Dedifferentiated amniotic fluid mesenchymal stem cell (primary cell): ENCODE measurements at regions not wholly inside any gene's neighbourhood (a gene's known extent, or its start where the extent isn't known, plus 50 kb on each side); places are given as distances from the start of the nearest gene placed in this dataset.
"Not testable (repeated sequence)": the region's sequence is repeated elsewhere in the genome, so short reads cannot be mapped to it uniquely, and the experiment has no call there.

Experiments used
- DNase-seq: peaks from one replicate; pipeline ENCODE4 v3.0.0-alpha.2; 2016; ENCODE audit errors: extremely low spot score

- DNase-seq: not testable (repeated sequence)
Observed at GRCh38 chr13:44149231-44149630, 224.4 kb upstream of the SERP2 start.

GRCh38 chr13:44149821-44150220 is 223.8 kb upstream of the SERP2 start:
- no peak for DNase-seq

- no peak for DNase-seq
Observed at GRCh38 chr13:44151474-44151873, 222.2 kb upstream of the SERP2 start.

- no peak for DNase-seq
Observed at GRCh38 chr13:44153496-44153895, 220.1 kb upstream of the SERP2 start.

- no peak for DNase-seq
Observed at GRCh38 chr13:44155422-44156293, 218.0 kb upstream of the SERP2 start.

- DNase-seq: no peak
Observed at GRCh38 chr13:44156294-44156658, 217.3 kb upstream of the SERP2 start.

- no peak for DNase-seq
Observed at GRCh38 chr13:44157606-44158005, 216.0 kb upstream of the SERP2 start.

- no peak for DNase-seq
Observed at GRCh38 chr13:44158098-44158521, 215.5 kb upstream of the SERP2 start.

GRCh38 chr13:44158881-44159632 is 214.6 kb upstream of the SERP2 start:
- no peak for DNase-seq

GRCh38 chr13:44159633-44160279 is 213.9 kb upstream of the SERP2 start:
- peak; percentile 18 for DNase-seq

GRCh38 chr13:44160591-44161191 is 212.9 kb upstream of the SERP2 start:
- no peak for DNase-seq

- no peak for DNase-seq
Observed at GRCh38 chr13:44163108-44163507, 210.5 kb upstream of the SERP2 start.

- DNase-seq: no peak
Observed at GRCh38 chr13:44165221-44165888, 208.3 kb upstream of the SERP2 start.

- DNase-seq: no peak
Observed at GRCh38 chr13:44165889-44166496, 207.6 kb upstream of the SERP2 start.

- DNase-seq: peak; percentile 22
Observed at GRCh38 chr13:44169018-44169911, 204.4 kb upstream of the SERP2 start.

- no peak for DNase-seq
Observed at GRCh38 chr13:44170731-44171130, 202.9 kb upstream of the SERP2 start.

- no peak for DNase-seq
Observed at GRCh38 chr13:44171156-44171555, 202.5 kb upstream of the SERP2 start.

GRCh38 chr13:44171861-44172260 is 201.8 kb upstream of the SERP2 start:
- DNase-seq: no peak

GRCh38 chr13:44172281-44172810 is 201.3 kb upstream of the SERP2 start:
- DNase-seq: no peak
